Stimulated activated naive CD4-positive, alpha-beta T cell (primary cell): ENCODE measurements at regions not wholly inside any gene's neighbourhood (a gene's known extent, or its start where the extent isn't known, plus 50 kb on each side); places are given as distances from the start of the nearest gene placed in this dataset.
"Not testable (repeated sequence)": the region's sequence is repeated elsewhere in the genome, so short reads cannot be mapped to it uniquely, and the experiment has no call there.

Source experiments
- DNase-seq, 6 experiments: peaks; one replicate each; lab custom pipeline; 2025; lab: John Stamatoyannopoulos, UW

DNA sequence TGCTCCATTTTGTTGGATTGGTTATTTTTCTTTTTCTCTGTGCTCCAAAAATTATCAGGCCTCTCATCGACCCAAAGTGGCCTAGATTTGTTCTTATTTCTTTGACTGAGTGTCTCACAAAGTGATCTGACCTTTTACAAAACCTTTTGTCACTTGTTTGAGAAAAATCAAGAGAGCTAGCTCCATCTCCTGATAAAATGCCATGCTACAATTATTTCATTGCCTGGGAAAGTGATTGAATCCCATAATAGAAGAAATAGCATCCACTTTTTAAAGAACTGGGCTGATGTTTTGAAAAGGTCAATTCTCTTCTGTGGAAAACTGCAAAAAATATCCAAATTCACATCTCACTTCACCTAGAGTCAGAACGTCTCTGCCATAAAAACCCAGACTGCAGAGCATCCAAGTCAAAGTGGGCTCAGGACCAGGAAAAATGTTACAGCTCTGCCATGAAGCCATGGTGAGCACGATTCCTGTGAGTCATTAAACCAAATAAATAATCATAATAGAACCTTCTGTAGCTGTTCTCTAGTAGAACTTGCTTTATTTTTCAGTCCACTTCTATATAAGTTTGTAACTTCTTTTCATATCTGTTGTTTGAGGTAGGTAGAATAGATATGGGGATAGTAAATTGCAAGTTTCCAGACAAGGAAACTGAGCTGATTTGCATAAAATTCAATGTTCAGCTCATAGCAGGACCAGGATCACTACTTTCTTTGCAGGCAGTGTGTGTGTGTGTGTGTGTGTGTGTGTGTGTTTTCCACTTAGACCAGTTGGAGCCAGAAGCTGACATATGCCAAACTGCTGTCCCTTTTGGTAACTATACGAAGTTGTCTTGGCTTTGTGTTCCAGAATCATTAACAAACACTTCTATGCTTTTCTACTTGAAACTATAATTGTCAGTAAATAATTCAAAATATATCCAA lies 632.5 kb upstream of the ANKRD30A start:
- no peak for DNase-seq

GRCh38 chr10:36491926-36492325 lies 633.5 kb upstream of the ANKRD30A start:
- DNase-seq, result no peak

DNA sequence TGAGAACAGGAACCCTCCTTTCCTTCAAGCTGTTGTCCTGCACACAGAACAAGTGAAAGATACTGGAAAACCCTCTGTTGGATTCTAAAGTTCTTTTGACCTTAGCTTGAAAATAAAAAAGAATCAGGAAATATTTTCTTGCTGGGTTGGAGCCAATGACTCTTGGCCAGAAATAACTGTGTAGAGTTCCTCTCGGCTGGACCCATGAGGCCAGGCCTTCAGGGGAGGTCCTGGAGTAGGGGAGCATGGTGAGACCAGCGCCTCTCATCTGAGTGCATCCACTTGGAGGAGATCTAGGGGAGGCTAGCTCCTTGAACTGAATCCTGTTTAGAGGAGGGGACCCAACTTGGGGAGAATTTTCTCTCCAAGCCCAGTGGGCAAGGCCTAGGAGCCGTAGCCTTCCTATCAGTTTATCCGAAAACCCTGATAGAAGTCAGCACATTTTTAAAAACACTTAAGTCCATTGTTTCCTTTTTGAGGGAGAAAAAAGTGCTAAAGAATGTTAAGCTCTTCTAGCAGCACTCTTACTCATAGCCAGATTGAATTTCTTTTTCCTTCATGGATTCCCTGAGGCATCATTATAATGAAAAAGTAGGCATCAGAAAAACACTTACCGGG lies 635.7 kb upstream of the ANKRD30A start:
- DNase-seq, result no peak

DNA sequence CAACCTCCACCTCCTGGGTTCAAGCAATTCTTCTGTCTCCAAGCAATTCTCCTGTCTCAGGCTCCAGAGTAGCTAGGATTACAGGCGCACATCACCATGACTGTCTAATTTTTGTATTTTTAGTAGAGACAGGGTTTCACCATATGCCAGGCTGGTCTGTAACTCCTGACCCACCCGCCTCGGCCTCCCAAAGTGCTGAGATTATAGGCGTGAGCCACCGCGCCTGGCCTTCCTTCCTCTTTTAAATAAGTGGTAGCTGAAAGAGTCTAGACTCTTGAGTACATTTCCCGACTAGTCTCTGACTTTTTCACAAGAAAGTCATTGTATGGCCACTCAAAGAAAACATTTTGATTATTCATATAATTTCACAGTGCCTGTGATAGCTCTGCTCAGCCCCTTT lies 636.2 kb upstream of the ANKRD30A start:
- no peak for DNase-seq

- no peak for DNase-seq
Measured at GRCh38 chr10:36488579-36488978, 636.8 kb upstream of the ANKRD30A start.

DNA sequence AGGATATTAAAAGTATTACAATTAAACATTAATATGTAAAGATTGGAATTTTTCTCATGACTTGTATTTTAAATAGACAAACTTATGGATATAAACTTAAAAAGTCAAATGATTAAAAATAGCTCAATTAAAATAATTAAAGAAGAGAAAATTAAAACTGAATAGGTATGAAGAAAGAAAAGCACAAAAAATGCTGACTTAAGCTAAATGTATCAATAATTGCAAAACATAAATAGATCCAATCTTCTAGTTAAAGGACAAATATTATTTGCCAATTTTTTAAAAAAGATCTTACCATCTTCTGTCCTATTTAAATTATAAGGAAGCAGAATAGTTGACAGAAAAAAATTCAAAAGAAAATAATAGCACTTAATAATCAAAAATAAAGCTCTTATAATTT lies 646.3 kb upstream of the ANKRD30A start:
- no peak for DNase-seq

- no peak for DNase-seq
Measured at GRCh38 chr10:36476399-36476798, 649.0 kb upstream of the ANKRD30A start.

- DNase-seq, result no peak
Measured at GRCh38 chr10:36475746-36476145, 649.7 kb upstream of the ANKRD30A start.

- no peak for DNase-seq
Measured at GRCh38 chr10:36474456-36474855, 650.9 kb upstream of the ANKRD30A start.

DNA sequence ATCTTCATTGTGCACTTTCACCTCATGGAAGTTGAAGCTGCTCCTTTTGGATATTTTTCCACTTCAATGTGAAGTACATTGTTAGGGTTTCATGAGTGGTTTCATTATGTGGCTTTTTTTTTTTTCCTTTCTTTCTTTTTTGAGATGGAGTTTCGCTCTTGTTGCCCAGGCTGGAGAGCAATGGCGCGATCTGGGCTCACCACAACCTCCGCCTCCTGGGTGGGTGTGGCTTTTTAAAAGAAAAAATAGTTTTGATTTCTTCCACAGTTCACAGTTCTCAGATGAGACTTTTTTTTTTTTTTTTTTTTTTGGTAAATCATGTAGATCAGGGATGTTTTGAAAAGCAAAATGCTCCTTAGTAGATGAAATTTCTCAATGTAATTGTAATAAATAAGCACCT lies 652.3 kb upstream of the ANKRD30A start:
- no peak for DNase-seq

DNA sequence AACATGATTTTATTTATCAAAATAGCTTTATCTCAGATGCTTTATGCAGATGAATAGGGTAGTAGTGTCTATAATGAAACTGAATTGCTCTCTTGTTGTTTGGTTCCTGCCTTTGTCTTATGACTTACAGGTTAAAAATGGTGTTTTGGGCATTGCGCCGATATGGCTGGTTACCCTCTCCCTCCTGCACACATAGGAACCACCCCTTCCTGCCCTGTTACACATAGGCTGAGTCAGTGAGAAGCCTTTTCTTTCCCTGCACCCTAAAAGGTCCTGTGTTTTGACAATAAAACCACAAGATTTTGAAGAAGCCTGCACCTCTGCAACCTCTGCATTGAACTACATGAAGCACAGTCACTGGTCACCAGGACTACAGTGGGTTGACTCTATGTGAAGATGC lies 655.8 kb upstream of the ANKRD30A start:
- DNase-seq, result no peak

GRCh38 chr10:36468620-36469019 lies 656.8 kb upstream of the ANKRD30A start:
- DNase-seq, result no peak

DNA sequence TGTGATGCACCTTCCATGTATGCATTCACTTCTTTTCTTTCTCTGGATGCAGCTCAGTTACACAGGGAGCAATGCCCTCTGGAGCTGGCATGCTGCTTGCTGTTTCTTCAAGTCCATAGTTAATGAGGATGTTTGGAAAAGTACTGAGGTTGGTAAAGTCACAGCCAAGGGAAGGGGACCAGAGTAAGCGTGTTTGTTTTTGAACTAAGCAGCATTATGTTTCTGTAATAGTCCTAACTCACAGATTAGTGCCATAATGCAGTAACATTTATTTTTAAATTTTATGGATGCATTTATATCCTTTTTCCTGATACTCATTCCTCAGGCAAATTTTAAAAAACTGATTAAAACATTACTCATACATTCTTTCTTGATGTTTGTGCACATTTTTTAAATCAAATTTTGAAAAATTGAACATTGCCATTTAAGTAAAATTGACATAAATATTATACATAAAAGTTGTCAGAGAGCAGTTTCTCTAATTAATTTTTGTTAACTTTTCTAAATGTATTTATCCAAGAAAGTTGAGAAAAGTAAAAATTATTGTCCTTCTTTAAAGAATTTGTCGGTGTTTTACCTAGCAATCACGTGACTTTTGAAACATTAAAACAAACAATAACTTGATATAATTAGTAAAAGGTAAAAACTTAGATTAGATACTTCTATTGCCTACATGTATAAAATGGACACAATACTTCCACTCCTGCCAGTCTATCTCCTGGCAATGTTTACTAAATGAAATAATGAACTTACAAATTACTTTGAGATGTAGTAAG lies 659.6 kb upstream of the ANKRD30A start:
- DNase-seq, result no peak

GRCh38 chr10:36464291-36464690 lies 661.1 kb upstream of the ANKRD30A start:
- no peak for DNase-seq

GRCh38 chr10:36463390-36463789 lies 662.0 kb upstream of the ANKRD30A start:
- no peak for DNase-seq

GRCh38 chr10:36462194-36462593 lies 663.2 kb upstream of the ANKRD30A start:
- no peak for DNase-seq

GRCh38 chr10:36458437-36458836 lies 667.0 kb upstream of the ANKRD30A start:
- DNase-seq, result not testable (repeated sequence)

DNA sequence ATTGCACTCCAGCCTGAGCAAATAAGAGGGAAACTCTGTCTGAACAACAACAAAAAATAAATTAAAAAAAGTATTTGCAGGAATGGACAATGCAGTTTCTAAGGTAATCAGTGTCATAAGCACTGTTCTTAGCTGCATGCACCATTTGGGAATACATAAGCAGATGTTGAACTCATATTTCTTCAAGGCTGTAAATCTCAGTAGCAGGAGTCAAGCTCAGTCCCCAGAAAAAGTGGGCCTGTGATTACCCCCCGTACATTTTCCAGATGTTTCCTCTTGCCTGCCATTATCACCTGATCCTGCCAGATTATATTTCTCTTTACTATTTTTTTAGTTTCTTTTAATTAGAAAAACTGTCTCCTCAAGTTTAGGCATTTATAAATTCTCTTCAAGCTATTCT lies 667.6 kb upstream of the ANKRD30A start:
- DNase-seq, result no peak

DNA sequence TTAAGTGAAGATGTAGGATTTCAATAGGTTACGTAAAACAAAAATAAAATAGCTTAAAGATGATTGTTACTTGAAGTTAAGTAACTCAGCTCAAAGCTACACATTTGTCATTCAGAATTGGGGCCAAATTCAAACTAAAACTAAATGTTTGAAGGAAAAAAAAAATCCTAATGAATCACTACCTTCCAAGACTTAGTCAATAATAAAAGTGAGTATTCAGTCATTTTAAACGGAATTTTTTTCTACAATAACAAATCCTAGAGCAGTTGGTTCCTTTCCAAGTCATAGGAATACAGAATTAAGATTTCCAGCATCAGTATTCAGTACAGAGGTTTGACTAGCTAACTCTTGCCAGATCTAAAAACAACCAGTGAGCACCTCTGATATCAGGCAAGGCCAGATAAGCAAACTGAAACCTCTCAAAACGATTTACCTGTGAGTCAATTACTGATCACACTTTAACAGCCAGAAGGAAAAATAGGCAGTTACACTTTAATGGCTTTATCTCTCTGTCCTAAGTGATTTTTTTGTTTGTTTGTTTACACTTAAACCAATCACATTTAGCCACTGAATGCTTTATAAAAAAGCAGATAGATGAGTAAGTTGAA lies 669.8 kb upstream of the ANKRD30A start:
- DNase-seq, result no peak

- no peak for DNase-seq
Measured at GRCh38 chr10:36452851-36453250, 672.5 kb upstream of the ANKRD30A start.

- DNase-seq, result no peak
Measured at GRCh38 chr10:36451391-36451970, 673.9 kb upstream of the ANKRD30A start.

- no peak for DNase-seq
Measured at GRCh38 chr10:36450380-36450779, 675.0 kb upstream of the ANKRD30A start.
